Body of pancreas (tissue), 4 donors: ENCODE measurements at regions not wholly inside any gene's neighbourhood (a gene's known extent, or its start where the extent isn't known, plus 50 kb on each side); places are given as distances from the start of the nearest gene placed in this dataset.
"Not testable (repeated sequence)": the region's sequence is repeated elsewhere in the genome, so short reads cannot be mapped to it uniquely, and the experiment has no call there.

Experiments
- ATAC-seq: fragments of 150-250 bp; one replicate; pipeline ENCODE4 v1.9.1; 2016
- DNase-seq, 4 donors: peaks; one replicate each; pipeline ENCODE4 v3.0.0-alpha.2; 2019
- H3K27ac ChIP-seq, 4 donors: fragments of 200-600 bp; sonication (generic); 1 replicate in 3 of 4; 2 replicates in 1 of 4; pipeline versions ENCODE4 v1.5.1 to v1.6.1; 2016 to 2019; ENCODE audit warnings: mild to moderate bottlenecking in 1 of 4, mixed read lengths in 1 of 4, moderate library complexity in 1 of 4
- H3K27me3 ChIP-seq, 2 donors: fragments of 200-600 bp; sonication (generic); one replicate each; pipeline ENCODE4 v1.6.0; 2016; ENCODE audit warnings: mild to moderate bottlenecking in 1 of 2
- H3K36me3 ChIP-seq, 2 donors: fragments of 200-600 bp; sonication (generic); replicated peaks in 1 of 2; 2 replicates each; pipeline ENCODE4 v1.5.1; 2016; ENCODE audit warnings: low read depth in 2 of 2; ENCODE audit not compliant: insufficient read depth in 1 of 2
- H3K4me1 ChIP-seq: fragments of 200-600 bp; sonication (generic); one replicate; pipeline ENCODE4 v1.6.0; 2016
- H3K4me3 ChIP-seq, 2 donors: fragments of 200-600 bp; sonication (generic); 1 replicate in 1 of 2; 2 replicates in 1 of 2; pipeline ENCODE4 v1.5.1; 2016 to 2019
- H3K9me3 ChIP-seq, 3 donors: fragments of 200-600 bp; sonication (generic); 1 replicate in 2 of 3; 2 replicates in 1 of 3; pipeline ENCODE4 v1.5.1; 2016
- CTCF ChIP-seq, 7 experiments: fragments of 450-650 bp in 4 of 7; fragments of 200-600 bp in 3 of 7; sonication (generic) in 3 of 7; IDR thresholded peaks; one replicate each; pipeline ENCODE4 v1.5.1; 2016 to 2019; ENCODE audit warnings: antibody characterized with exemption in 7 of 7
- POLR2A ChIP-seq, 3 donors: fragments of 450-650 bp; IDR thresholded peaks; one replicate each; pipeline ENCODE4 v1.6.1; 2016; ENCODE audit warnings: antibody characterized with exemption in 3 of 3, mild to moderate bottlenecking in 2 of 3
- WGBS, 2 donors: methylation state at CpG; one replicate each; pipeline ENCODE4 v1.1.5; 2017; 5-methylcytosine and 5-hydroxymethylcytosine counted together
- intact Hi-C: fragments of 100-400 bp; cut with DNase I; formaldehyde crosslinking; loops from one replicate; pipeline ENCODE4 v1.15.1; 2023

- no peak for DNase-seq
- no peak overlapping the region for H3K27ac ChIP-seq
- 87 to 89% methylated on average over 2 of the region's 2 CpGs for WGBS, 2 donors
- TF ChIP-seq CTCF (IDR thresholded peaks at IDR 0.05) (no peak), POLR2A (IDR thresholded peaks at IDR 0.05) (no peak)
- no peaks in the 10 kb centered on the region for H3K27me3 ChIP-seq
- H3K9me3 ChIP-seq: no peaks in the 10 kb centered on the region
- intact Hi-C loops: no loop called here
- no peaks in the 10 kb centered on the region for H3K4me1 ChIP-seq
- no peak for ATAC-seq
- no peak overlapping the region for H3K4me3 ChIP-seq
- no peaks in the 10 kb centered on the region for H3K36me3 ChIP-seq
Observed at GRCh38 chr12:91703491-91704283, 442.0 kb downstream of the BTG1 start.

GRCh38 chr12:91702843-91703425 is 442.7 kb downstream of the BTG1 start:
- Histone ChIP-seq H3K4me3 (no peak overlapping the region), H3K36me3 (no peaks in the 10 kb centered on the region), H3K4me1 (no peaks in the 10 kb centered on the region), H3K27me3 (no peaks in the 10 kb centered on the region), H3K27ac (no peak overlapping the region), H3K9me3 (no peaks in the 10 kb centered on the region)
- intact Hi-C loops: no loop called here
- no peak for ATAC-seq
- no peak for TF ChIP-seq POLR2A (IDR thresholded peaks at IDR 0.05)
- TF ChIP-seq CTCF (IDR thresholded peaks at IDR 0.05): no peak
- 55 to 70% methylated on average over 3 of the region's 3 CpGs for WGBS, 2 donors
- DNase-seq: no peak

GRCh38 chr12:91695964-91696363 is 449.7 kb downstream of the BTG1 start:
- peak in 3 of 4 donors; percentile 5 to 37 (median 13) for DNase-seq
- H3K4me1 ChIP-seq: no peaks in the 10 kb centered on the region
- no peaks in the 10 kb centered on the region for H3K36me3 ChIP-seq
- no peaks in the 10 kb centered on the region for H3K27me3 ChIP-seq
- H3K4me3 ChIP-seq: no peak overlapping the region
- intact Hi-C loops: no loop called here
- H3K27ac ChIP-seq: no peak overlapping the region
- no peaks in the 10 kb centered on the region for H3K9me3 ChIP-seq
- peak; percentile 24 for ATAC-seq
- TF ChIP-seq POLR2A (IDR thresholded peaks at IDR 0.05) (no peak), CTCF (IDR thresholded peaks at IDR 0.05) (peak in 2 of 7 experiments; percentile 19 to 20)
- 23 to 37% methylated on average over 1 of the region's 1 CpG for WGBS, 2 donors

- intact Hi-C loops, H3K4me1 ChIP-seq, H3K36me3 ChIP-seq, H3K4me3 ChIP-seq, H3K27ac ChIP-seq, ATAC-seq, H3K9me3 ChIP-seq, H3K27me3 ChIP-seq, DNase-seq: not testable (repeated sequence)
- 84 to 93% methylated on average over 3 of the region's 3 CpGs for WGBS, 2 donors
Observed at GRCh38 chr12:91695406-91695805, 450.2 kb downstream of the BTG1 start.

GRCh38 chr12:91690531-91690930 is 455.1 kb downstream of the BTG1 start:
- TF ChIP-seq CTCF (IDR thresholded peaks at IDR 0.05): no peak
- no peak for TF ChIP-seq POLR2A (IDR thresholded peaks at IDR 0.05)
- no peaks in the 10 kb centered on the region for H3K4me1 ChIP-seq
- H3K36me3 ChIP-seq: no peaks in the 10 kb centered on the region
- no peak overlapping the region for H3K27ac ChIP-seq
- H3K27me3 ChIP-seq: no peaks in the 10 kb centered on the region
- no peak overlapping the region for H3K4me3 ChIP-seq
- WGBS, 2 donors: 77 to 92% methylated on average over 4 of the region's 4 CpGs
- DNase-seq (peak in 3 of 4 donors; percentile 8 to 24 (median 18)), ATAC-seq (no peak)
- intact Hi-C loops: no loop called here
- no peaks in the 10 kb centered on the region for H3K9me3 ChIP-seq
